Fibroblast of the aortic adventitia (primary cell): ENCODE measurements at regions not wholly inside any gene's neighbourhood (a gene's known extent, or its start where the extent isn't known, plus 50 kb on each side); places are given as distances from the start of the nearest gene placed in this dataset.
A peak's percentile ranks its signal among the peaks of the same experiment; 100 is the strongest.
"Not testable (repeated sequence)": the region's sequence is repeated elsewhere in the genome, so short reads cannot be mapped to it uniquely, and the experiment has no call there.

ENCODE experiments used
- DNase-seq: peaks from one replicate; pipeline ENCODE4 v3.0.0-alpha.2; 2010; ENCODE audit warnings: low read depth
- H3K4me3 ChIP-seq: 2 replicates; pipeline ENCODE4 v1.5.1; 2011; ENCODE audit warnings: low read depth, mild to moderate bottlenecking, control low read depth, low read length, moderate library complexity
- TF ChIP-seq, protein P1 (sequence below): IDR thresholded peaks from 2 replicates; pipeline ENCODE4 v1.5.1; 2011; ENCODE audit warnings: mild to moderate bottlenecking, low read length, control low read depth, inconsistent platforms; ENCODE audit not compliant: insufficient read depth

DNA sequence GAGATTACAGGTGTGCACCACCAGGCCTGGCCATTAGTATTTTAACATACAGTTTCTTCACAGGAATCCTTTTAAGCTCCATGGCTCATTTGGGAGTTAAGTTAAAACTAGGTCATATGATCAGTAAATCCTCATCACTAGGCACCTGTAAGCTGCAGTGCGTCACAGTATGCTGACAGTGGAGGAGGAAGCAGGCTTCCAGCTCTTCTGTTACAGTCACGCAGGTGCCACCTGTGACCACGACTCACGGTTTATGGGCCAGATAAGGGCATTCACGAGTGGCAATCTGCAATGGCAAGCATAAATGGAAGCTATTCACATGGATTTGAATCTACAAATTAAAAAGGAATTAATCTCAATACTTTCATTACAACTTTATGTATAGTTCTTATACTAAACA, 129.4 kb upstream of the BCOR start:
- TF ChIP-seq, protein P1, sequence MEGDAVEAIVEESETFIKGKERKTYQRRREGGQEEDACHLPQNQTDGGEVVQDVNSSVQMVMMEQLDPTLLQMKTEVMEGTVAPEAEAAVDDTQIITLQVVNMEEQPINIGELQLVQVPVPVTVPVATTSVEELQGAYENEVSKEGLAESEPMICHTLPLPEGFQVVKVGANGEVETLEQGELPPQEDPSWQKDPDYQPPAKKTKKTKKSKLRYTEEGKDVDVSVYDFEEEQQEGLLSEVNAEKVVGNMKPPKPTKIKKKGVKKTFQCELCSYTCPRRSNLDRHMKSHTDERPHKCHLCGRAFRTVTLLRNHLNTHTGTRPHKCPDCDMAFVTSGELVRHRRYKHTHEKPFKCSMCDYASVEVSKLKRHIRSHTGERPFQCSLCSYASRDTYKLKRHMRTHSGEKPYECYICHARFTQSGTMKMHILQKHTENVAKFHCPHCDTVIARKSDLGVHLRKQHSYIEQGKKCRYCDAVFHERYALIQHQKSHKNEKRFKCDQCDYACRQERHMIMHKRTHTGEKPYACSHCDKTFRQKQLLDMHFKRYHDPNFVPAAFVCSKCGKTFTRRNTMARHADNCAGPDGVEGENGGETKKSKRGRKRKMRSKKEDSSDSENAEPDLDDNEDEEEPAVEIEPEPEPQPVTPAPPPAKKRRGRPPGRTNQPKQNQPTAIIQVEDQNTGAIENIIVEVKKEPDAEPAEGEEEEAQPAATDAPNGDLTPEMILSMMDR: no peak
- DNase-seq: no peak
- no peak overlapping the region for H3K4me3 ChIP-seq

- no peak overlapping the region for H3K4me3 ChIP-seq
- DNase-seq: no peak
- TF ChIP-seq, protein P1: no peak
These were observed 126.9 kb upstream of the BCOR start for GRCh38 chrX:40224658-40225057.

DNA sequence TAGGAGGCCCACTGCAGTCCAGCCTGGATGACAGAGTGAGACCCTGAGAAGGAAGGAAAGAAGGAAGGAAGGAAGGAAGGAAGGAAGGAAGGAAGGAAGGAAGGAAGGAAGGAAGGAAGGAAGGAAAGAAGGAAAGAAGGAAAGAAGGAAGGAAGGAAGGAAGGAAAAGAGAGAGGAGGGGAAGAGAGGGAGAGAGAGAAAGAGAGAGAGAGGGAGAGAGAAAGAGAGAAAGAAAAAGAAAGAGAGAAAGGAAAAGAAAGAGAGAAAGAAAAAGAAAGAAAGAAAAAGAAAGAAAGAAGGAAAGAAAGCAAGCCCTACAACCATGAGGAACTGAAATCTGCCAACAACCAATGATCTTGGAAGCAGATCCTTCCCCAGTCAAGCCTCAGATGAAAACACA, 124.9 kb upstream of the BCOR start:
- H3K4me3 ChIP-seq, DNase-seq: not testable (repeated sequence)

DNA sequence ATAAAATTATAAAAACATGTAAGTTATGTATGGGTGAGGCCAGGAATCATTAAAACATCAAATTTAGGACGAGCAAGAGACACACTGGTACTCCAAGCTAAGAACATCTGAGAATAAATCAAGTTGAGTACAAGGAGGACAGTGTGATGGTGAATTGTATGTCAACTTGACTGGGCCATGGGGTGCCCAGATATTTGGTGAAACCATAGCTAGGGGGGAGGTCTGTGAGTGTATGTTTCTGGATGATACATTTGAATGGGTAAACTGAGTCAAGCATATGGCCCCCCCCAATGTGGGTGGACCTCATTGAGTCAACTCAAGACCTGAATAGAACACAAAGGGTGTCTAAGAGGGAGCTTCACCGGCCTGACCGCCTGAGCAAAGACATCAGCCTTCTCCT, 115.3 kb upstream of the BCOR start:
- no peak overlapping the region for H3K4me3 ChIP-seq
- TF ChIP-seq, protein P1: no peak
- no peak for DNase-seq

GRCh38 chrX:40209951-40210617, 112.3 kb upstream of the BCOR start:
- H3K4me3 ChIP-seq: no peak overlapping the region
- TF ChIP-seq, protein P1: no peak
- peak; percentile 27 for DNase-seq

DNA sequence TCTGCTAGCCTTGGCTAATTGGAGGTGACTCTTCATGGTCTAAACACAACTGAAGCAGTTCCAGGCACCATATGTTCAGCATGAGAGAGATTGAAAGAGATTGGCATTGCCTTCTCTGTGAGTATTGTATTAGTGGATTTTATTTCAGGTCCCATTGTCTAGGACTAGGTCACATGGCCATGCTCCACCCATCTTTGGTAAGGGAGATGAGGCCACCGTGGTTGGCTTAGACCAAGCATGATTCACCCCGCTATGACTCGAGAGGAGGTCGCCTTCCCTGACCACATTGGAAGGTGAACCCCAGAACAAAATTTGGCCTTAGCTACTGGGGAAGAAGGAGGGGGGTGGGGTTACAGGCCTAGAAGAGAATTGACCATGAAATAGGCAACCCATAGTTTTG, 109.9 kb upstream of the BCOR start:
- H3K4me3 ChIP-seq: no peak overlapping the region
- peak; percentile 39 for DNase-seq
- TF ChIP-seq, protein P1: no peak

DNA sequence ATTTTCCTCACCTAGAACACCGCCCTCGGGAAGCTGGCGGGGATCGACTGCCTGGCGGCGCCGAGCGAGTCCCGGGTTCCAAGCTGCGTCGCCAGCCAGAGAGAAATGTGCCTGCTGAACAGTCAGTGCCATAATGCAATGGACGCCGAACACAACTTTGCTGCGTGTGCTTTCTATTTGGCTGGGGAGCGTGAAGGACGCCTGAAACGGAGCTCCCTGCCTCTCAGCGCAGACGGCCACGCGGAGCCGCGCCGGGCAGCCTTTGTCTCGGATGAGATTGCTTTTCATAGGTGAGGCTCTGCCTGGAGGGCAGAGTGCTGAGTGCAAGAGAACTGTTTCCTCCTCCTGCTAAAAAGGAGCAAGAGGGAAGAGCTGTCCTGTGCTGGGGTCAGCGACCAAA, 107.7 kb upstream of the BCOR start:
- H3K4me3 ChIP-seq: no peak overlapping the region
- TF ChIP-seq, protein P1: no peak
- no peak for DNase-seq
